Stimulated activated CD4-positive, alpha-beta T cell treated with anti-CD3 and anti-CD28 coated beads, Interleukin-4, amount 100 ng/mL, for 1 hour (primary cell): ENCODE measurements at regions not wholly inside any gene's neighbourhood (a gene's known extent, or its start where the extent isn't known, plus 50 kb on each side); places are given as distances from the start of the nearest gene placed in this dataset.

ENCODE experiments used
- DNase-seq: peaks from one replicate; pipeline ENCODE4 v3.0.0-alpha.2; 2020

- DNase-seq = no peak
Measured at GRCh38 chr1:199955235-199955634, 72.3 kb upstream of the NR5A2 start.

DNA sequence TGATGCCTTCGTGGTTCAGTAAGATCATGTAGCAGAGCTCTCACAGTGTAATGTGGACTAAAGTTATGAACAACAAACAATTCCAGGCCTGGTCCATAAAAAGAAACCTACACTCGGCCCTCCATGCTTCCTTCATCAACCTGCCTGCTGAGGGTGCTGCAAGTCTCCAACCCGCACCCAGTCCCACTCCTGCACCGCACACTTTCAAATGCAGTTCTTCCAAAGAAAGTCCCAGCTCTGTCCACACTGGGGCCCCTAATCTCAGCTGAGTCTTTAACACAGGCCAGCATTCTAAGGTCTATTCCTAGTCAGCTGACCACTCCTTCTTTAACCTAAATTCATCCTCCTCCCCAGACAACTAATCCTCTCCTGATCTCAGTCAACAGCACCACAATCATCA lies 71.5 kb upstream of the NR5A2 start:
- DNase-seq = no peak

DNA sequence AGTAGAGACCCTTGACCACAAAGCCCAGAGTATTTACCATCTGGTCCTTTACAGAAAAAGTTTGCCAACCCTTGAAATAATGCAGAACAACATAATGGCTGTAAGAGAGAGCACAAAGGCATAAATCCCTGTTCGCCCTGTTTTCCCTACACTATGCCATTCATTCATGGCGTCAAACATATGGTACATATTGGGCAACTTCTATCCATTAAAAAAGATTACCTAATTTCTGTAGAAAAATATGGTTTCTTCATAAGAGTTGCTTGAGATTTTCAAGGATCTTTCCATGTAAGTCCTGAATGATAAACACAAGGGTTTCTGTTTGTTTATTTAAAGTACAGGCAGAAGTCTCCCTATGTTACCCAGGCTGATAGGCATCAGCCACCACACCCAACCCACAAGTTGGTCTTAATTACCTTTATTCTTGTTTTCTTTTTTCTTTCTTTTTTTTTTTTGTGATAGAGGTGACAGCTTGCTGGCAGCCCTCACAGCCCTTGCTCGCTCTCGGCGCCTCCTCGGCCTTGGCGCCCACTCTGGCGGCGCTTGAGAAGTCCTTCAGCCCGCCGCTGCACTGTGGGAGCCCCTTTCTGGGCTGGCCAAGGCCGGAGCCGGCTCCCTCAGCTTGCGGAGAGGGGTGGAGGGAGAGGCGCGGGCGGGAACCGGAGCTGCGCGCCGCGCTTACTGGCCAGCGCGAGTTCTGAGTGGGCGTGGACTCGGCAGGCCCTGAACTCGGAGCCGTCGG lies 68.3 kb upstream of the NR5A2 start:
- no peak for DNase-seq

- DNase-seq = no peak
Measured at GRCh38 chr1:199959775-199960110, 67.8 kb upstream of the NR5A2 start.

- DNase-seq = no peak
Measured at GRCh38 chr1:199970125-199970524, 57.4 kb upstream of the NR5A2 start.

DNA sequence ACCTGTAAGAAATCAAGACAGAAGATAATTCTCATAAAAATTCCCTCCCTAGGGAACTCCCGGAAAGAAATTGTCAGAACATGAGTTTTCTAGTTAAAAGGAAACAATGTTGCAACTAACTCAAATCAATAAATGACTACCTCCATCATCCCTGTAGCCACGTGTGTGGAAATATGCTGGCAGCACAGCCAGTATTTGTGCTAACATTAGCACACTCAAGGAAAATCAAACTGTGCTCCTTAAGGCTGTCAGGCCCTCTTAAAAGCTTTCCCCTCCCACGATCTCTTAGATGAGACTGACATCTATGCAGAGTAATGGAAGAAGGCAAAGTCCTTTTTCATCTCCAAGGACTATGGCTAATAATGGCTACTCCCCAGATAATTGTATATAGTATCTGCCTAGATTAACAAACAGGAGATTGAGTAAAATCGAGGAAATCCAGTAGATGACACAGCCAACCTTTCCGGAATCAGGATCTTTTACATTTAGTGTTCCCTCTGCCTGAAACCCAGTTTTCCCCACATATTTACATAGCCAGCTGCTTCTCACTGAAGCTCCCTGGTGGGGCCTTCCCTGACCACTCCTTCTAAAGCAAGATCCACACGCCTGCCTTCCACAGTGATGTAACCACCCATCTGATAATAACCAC lies 50.9 kb upstream of the NR5A2 start:
- DNase-seq = no peak
